ENCODE measurements at regions not wholly inside any gene's neighbourhood (a gene's known extent, or its start where the extent isn't known, plus 50 kb on each side); places are given as distances from the start of the nearest gene placed in this dataset.

DNA sequence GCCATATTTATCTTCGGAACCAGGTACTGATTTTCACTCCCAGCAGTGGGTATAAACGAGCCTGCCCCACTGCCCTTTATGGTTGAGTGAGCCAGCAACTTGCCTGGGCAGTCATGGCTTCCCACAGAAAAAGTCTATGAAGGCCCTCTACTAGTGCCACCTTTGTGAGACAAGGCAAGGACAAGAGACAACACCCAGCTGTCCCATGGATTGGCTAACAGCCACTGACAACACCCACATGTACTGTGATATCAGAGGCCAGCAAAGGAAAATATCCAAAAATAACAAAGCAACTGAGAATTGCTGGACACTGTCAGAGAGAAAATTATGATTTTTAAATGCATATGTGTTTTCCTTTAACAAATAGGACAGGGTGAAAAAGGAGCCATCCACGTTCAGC, 248.4 kb upstream of the TTC29 start:
- TF ChIP-seq POLR2A (IDR thresholded peaks at IDR 0.05) (no peak), EP300 (IDR thresholded peaks at IDR 0.05) (no peak), POLR2AphosphoS5 (IDR thresholded peaks at IDR 0.05) (no peak)
- TF ChIP-seq, protein P1, sequence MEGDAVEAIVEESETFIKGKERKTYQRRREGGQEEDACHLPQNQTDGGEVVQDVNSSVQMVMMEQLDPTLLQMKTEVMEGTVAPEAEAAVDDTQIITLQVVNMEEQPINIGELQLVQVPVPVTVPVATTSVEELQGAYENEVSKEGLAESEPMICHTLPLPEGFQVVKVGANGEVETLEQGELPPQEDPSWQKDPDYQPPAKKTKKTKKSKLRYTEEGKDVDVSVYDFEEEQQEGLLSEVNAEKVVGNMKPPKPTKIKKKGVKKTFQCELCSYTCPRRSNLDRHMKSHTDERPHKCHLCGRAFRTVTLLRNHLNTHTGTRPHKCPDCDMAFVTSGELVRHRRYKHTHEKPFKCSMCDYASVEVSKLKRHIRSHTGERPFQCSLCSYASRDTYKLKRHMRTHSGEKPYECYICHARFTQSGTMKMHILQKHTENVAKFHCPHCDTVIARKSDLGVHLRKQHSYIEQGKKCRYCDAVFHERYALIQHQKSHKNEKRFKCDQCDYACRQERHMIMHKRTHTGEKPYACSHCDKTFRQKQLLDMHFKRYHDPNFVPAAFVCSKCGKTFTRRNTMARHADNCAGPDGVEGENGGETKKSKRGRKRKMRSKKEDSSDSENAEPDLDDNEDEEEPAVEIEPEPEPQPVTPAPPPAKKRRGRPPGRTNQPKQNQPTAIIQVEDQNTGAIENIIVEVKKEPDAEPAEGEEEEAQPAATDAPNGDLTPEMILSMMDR (IDR thresholded peaks at IDR 0.05): no peak
